ENCODE measurements at regions not wholly inside any gene's neighbourhood (a gene's known extent, or its start where the extent isn't known, plus 50 kb on each side); places are given as distances from the start of the nearest gene placed in this dataset.
A peak's percentile ranks its signal among the peaks of the same experiment; 100 is the strongest.
"Not testable (repeated sequence)": the region's sequence is repeated elsewhere in the genome, so short reads cannot be mapped to it uniquely, and the experiment has no call there.

DNA sequence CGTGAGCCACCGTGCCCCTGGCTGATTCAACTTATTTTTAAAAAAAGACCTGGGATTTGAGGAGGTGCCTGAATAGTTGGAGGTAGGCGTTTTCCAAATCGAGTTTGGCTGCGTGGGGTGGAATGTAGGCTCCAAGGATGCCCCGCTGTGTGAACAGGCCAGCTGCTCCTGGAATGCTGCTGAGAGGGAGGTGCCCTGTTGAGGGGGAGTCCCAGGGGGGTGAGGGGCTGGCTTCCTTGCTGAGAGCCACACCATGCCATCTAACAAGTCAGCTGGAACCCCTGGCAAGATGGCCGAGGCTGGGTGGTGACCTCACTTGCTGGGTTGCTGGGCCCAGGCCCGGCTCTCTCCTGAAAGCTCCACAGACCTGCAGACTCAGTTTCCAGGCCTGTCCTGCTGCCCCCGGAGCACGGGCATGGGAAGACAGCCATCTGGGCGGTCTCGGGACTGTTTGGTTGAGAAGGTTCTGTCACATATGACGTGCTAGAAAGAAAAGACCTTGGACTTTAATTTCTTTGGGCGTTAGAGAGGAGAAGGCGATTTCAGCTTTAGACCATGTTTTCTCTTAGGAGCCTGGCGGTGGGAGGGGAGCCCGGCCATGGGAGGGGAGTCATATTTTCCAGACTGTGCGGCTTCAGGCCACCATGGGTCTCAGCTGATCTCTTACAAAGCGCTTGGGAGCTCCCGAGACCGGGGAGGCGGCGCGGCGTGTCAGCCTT is 4047.0 kb upstream of the TPTE start:
- DNase-seq (ENCODE audit: low spot score); intact Hi-C loops (cut with DNase I); ATAC-seq: not testable (repeated sequence)

DNA sequence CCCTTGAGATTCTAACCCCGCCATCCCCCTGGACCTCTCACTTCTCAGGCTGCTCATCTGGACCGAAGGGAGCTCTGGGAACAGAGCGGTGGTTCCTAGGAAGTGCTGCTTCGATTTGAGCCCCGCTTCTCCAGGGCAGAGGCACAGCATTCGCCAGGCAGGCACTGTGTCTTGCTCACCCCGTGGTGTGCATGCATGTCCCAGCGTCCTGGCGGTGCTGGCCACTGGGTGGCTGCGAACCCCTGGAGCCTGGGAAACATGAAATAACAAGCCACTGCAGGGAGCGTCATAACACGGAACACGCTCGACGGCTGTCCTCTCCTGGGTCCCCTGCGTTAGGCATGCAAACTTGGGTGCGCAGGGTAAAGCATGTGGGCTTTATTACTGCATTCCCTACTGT is 4040.3 kb upstream of the TPTE start:
- ATAC-seq; DNase-seq (ENCODE audit: low spot score); intact Hi-C loops (cut with DNase I): not testable (repeated sequence)

DNA sequence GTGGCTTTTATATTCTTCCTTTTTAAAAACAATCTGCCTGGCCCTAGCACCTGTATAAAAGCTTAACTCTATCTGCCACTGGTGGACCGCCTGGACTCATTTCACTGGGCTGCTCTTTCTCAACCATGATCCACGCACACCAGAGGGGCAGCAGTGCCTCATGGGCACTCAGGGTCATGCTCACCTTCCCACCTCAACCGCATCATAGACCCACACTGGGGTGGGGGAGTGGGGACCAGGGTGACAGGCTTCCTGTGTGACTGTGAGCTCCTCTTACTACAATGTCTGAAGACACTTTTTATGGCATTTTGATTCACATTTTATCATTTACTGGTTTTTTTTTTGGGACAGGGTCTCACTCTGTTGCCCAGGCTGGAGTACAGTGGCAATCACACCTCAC is 4038.8 kb upstream of the TPTE start:
- DNase-seq (ENCODE audit: low spot score); ATAC-seq; intact Hi-C loops (cut with DNase I): not testable (repeated sequence)

DNA sequence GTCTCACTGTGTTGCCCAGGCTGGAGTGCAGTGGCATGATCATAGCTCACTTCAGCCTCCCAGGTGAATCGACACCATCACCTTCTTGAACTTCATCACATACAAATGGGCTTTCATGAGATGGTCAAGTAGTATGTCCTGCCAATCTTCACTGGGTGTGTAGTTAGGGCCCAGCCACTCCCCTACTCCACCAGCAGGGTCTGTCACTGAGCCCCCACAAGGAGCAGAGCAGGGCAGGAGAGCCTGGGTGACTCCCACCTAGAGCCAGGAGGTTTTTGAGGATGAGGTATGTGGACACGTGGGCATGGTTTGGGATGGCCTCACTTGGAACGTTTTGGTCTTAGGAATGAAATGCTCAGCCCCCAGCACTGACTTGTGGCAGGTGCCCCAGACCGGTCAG is 4037.7 kb upstream of the TPTE start:
- DNase-seq (ENCODE audit: low spot score); ATAC-seq; intact Hi-C loops (cut with DNase I): not testable (repeated sequence)

DNA sequence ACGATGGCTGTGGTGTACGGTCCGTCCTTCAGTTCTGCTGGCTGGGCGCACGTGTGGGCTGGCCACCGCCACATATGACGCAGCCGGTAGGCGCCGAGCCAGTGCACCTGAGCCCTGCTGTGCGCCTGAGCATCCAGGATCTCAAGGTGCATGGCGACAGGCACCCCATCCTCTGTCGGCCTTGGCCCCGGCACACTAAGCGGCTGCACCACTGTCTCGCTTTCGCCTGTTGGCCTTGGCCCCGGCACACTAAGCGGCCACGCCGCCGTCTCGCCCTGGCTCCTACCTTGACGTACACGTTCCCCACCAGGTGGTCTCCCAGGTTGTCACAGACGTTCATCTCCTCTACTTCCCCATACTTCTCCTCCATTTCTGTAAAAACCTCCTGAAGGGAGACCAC is 4034.6 kb upstream of the TPTE start:
- DNase-seq (ENCODE audit: low spot score); ATAC-seq; intact Hi-C loops (cut with DNase I): not testable (repeated sequence)

DNA sequence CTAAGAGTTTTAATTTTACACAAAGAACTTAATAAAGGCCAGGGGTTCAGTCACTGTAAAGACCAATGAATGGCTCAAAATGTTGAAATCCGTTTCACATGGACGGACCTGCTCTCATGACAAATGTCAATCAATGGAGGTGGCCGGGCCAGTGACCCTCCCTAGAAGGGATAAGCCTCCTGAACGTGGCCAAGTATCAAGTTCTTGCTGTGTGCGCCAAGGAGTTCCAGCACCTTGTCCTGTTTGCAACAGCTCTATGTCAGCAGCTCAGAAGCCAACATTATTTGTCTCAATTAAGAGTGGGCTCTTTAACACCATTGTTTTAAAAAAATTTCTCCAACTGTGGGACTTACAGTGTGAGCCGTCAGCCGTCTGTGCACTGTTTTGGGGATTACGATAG is 4028.7 kb upstream of the TPTE start:
- DNase-seq (ENCODE audit: low spot score); intact Hi-C loops (cut with DNase I); ATAC-seq: not testable (repeated sequence)

DNA sequence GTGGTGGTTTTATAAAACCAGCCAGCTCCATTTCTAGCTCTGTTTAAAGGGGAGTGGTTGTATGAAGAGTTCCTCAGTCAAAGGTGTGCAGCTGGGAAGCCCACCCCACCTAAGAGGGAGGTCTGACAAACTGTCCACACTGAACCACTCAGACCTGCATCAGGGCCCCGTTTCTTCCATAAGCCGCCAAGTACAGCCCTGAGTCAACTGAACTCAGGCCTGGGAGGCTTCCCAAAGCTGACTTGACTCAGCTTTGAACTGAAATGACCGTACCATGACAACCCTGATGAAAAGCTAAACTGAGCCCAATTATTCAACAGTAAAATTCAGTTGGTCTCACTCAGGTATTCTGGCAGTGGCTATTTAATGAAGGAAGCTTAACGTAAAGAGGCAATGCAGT is 4027.4 kb upstream of the TPTE start:
- DNase-seq (ENCODE audit: low spot score); ATAC-seq; intact Hi-C loops (cut with DNase I): not testable (repeated sequence)

DNA sequence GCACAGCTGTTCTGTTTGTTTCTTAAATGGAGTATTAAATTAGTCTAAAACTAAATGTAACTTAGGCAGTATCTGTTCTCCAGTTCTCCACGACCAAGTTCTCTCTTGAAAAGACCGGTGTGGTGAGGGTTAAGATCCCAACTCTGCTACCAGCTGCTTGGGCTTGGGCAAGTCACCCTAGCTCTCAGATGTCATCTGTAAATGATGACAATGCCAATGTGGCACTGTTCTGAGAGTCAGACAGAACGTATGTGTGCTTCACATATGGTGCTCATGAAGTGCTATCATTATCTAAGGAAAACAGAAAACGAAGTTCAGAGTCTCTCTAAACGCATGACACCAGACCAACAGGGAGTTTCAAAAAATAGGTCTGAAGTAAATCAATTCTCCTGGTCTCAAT is 4025.0 kb upstream of the TPTE start:
- intact Hi-C loops (cut with DNase I); ATAC-seq; DNase-seq (ENCODE audit: low spot score): not testable (repeated sequence)

DNA sequence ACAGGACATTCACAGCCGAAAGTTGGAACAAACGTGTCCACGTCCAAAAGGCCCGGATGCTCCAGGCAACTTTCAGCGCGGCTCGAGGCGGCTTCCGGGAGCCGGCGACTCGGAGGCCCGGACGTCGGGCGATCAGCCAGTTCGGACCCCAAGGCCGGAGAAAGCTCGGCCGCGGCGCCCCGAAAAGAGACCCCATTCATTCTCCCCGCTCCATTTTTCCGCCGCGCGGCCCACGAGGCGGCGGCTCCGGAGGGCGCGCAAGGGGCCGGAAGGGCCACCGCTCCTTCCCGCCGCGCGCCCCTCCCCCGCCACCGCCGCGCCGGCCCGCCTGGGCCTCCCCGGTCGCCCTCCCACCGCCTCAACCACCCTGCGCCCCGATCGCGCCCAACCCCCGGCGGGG is 4022.7 kb upstream of the TPTE start:
- intact Hi-C loops (cut with DNase I); DNase-seq (ENCODE audit: low spot score); ATAC-seq: not testable (repeated sequence)

DNA sequence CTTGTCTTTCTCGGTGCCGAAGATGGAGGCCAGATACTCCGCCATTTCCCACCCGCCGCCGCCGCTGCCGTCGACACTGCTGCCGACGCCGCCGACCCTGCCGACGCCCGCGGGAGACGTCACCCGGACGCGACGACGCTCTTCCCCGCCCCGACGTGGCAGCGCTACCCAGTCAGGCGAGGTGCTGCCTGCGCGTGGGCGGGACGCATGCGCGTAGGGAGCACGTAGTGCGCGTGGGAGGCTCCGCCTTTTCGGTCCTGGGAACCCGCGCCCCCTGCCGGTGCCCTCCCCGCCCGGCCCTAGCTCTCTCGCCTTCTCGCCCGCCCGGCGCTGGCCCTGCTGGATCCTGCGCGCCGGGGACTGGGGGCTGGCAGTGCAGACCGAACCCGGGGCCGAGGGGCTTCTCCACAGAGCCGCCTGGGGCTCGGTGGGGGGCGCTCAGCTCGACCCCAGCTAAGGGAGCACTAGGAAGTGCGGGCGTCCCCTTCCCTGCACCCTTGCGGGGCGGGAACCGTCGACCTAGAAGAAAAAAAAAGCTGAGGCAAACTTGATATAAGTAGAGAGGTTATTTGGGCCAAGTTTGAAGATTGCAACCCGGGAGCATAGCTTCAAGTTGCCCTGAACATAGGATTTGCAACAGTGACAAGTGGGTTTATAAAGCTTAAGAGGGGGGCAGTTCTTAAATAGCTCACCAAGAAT is 4022.1 kb upstream of the TPTE start:
- ATAC-seq: peak; percentile 98
- intact Hi-C loops (cut with DNase I); DNase-seq (ENCODE audit: low spot score): not testable (repeated sequence)

DNA sequence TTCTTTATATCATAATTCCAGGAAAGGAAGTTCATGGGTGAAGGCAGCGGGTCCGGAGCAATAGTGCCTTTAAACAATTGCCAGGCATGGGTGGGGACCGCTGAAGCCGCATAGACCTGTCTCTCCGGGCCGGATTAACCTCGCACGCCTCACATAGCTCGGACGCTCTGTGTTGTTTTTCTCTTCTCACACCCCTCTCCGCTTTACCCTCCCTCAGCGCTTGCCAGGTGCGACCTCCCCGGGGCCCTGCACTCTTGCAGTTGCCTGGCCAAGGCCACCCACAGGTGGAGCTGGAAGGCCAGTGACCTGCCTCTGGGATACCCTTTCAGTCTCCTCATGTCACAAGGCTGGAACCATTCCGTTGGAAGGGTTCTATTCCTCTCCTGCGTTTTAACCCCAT is 4021.5 kb upstream of the TPTE start:
- ATAC-seq: peak; percentile 47
- intact Hi-C loops (cut with DNase I); DNase-seq (ENCODE audit: low spot score): not testable (repeated sequence)

DNA sequence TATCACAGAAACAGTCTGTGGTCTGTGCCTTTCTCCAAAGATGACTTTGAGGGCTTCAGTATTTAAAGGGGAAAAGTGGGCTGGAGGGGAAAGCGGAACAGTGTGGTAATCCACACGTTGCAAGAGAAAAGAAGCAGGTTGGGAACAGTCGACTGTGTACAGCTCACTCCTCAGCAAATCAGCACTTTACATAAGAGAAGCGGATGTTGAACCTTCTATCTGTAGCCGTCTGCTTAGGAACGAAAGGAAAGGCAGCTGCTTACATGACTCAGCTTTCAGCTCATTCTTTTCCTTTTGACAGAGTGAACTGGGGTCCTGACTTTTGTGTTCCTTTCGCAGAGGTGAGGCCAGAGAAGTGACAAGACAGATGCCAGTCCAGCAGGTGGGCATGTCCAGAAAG is 4020.7 kb upstream of the TPTE start:
- ATAC-seq; intact Hi-C loops (cut with DNase I); DNase-seq (ENCODE audit: low spot score): not testable (repeated sequence)

DNA sequence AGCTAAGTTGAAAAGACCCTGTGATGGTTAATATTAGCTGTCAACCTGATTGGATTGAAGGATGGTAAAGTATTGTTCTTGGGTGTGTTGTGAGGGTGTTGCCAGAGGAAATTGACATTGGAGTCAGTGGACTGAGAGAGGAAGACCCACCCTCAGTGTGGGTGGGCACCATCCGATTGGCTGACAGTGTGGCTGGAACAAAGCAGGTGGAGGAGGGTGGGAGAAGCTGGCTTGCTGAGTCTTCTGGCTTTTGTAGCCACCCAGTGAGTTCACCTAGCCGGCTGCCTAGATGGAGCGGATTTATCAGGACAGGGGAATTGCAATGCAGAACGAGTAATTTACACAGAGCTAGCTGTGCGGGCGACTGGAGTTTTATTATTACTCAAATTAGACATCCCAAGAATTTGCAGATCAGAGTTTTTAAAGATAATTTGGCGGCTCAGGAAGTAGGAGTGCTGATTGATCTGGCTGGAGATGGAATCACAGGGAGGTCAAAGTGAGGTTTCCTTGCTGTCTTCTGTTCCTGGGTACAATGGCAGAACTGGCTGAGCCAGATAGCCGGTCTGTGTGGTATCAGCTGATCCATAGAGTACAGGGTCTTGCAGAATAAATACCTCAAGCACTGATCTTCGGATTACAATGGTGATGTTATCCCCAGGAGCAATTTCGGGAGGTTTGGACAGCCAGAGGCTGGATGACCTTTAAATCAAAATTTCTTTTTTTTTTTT is 4015.1 kb upstream of the TPTE start:
- ATAC-seq; intact Hi-C loops (cut with DNase I): not testable (repeated sequence)

DNA sequence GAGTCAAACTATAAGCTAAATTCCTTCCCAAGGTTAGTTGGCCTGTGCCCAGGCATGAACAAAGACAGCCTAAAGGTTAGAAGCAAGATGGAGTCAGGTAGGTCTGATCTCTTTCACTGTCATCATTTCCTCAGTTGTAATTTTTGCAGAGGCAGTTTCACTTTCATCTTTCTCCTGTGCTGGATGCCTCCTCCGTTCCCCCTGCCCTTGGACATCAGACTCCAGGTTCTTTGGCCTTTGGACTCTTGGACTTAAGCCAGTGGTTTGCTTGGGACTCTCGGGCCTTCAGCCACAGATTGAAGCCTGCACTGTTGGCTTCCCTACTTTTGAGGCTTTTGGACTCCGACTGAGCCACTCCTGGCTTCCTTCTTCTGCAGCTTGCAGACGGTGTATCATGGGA is 4013.8 kb upstream of the TPTE start:
- DNase-seq (ENCODE audit: low spot score); intact Hi-C loops (cut with DNase I); ATAC-seq: not testable (repeated sequence)

More for the DNA sequence above, 4015.1 kb upstream of the TPTE start:
- DNase-seq (ENCODE audit: low spot score): not testable (repeated sequence)

DNA sequence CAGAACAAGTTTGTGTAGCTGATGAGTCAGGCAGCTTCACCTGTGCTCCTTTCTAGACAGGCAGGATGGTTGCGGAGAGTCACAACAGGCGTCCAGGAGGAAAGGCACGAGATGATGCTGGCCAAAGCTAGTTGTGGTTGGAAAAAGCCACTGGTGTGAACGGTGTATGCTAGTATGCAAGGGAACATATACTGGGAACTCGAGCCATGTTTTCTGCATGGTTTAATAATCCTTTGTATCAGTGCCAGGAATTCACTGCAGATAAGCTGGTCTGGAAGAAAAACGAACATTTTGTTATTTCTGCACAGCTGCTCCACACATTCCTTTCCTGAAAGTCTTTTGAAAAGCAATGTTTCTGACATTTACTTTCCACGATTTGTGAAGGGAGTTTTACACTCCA is 3999.6 kb upstream of the TPTE start:
- DNase-seq (ENCODE audit: low spot score); intact Hi-C loops (cut with DNase I); ATAC-seq: not testable (repeated sequence)

DNA sequence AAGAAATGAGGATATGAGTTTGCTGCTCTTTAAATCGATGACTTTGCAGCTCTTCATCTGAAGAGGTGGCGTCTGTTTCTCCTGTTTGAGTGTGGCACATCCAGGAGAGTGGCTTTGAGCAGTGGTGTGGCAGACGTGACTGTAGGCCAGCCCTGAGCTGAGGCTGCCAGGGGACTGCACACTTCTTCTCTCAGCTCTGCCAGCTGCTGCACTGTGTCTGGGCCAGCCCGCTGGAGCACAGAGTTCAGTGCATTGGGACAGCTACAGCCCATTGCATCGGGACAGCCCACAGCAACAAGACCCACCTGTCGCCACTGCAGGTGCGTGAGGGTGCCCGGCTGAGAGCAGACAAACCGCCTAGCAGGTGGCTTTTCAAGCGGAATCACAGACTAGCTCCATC is 3995.2 kb upstream of the TPTE start:
- intact Hi-C loops (cut with DNase I); ATAC-seq; DNase-seq (ENCODE audit: low spot score): not testable (repeated sequence)

DNA sequence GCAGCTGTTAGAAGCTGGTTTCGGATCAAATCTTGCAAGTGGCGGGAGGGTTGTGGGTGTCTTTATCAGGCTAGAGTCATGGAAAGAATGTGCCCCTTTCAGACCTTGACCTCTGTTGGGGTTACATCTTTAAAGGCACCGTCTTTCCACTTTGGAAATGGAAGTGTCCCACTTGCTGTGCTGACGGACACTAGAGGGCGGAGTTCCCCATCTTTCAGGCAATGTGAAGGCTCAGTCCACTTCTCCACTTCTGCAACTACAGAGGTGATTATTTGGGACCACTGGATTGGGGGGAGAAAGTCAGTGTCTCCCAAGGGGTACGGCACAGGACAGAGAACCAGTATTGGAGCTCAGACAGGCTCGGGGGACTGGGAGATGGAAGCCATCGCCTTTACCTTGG is 3990.7 kb upstream of the TPTE start:
- DNase-seq (ENCODE audit: low spot score); intact Hi-C loops (cut with DNase I): not testable (repeated sequence)
- ATAC-seq: peak; percentile 61

DNA sequence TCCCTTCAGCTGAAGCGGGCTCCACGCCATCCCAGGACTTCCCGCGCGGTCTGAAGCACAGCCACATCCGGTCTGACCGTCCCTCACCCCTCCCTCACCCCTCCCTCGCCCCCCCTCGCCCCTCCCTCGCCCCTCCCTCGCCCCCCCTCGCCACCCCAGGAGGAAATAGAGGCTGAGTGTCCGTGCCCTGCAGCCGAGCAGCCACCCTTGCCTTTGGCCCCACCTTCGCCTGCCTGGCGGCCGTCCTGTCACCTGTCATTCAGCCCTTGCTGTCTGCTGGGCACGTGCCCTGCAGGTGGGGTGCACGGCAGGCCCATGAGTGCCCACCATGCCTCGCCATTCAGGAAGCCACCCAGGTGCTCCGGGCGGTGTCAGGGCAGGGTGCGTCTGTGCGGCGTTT is 3988.1 kb upstream of the TPTE start:
- ATAC-seq; intact Hi-C loops (cut with DNase I); DNase-seq (ENCODE audit: low spot score): not testable (repeated sequence)

DNA sequence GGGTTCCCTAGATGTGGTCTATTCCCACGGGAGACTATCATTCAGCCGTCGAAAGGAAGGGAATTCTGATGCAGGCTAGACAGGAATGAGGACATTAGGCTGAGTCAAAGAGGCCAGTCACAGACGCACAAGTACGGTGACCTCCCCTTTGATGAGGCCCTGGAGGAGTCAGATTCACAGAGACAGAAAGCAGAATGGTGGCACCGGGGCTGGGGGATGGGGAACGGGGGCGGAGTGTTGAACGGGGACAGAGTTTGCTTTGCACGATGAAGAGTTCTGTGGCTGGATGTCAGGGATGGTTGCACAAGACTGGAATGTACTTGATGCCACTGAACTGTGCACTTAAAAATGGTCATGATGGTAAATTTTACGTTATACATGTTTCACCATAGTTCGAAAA is 3983.1 kb upstream of the TPTE start:
- ATAC-seq; DNase-seq (ENCODE audit: low spot score); intact Hi-C loops (cut with DNase I): not testable (repeated sequence)

Measured in sciatic nerve (tissue), 2 donors.